HUES6 (cell line): ENCODE measurements at regions not wholly inside any gene's neighbourhood (a gene's known extent, or its start where the extent isn't known, plus 50 kb on each side); places are given as distances from the start of the nearest gene placed in this dataset.

ENCODE experiments used
- H3K27ac ChIP-seq: 2 replicates; pipeline ENCODE4 v1.7.0; 2013; ENCODE audit warnings: low read depth, mild to moderate bottlenecking, low read length, inconsistent platforms
- H3K27me3 ChIP-seq: 2 replicates; pipeline ENCODE4 v1.6.1; 2013; ENCODE audit warnings: low read length; ENCODE audit not compliant: control insufficient read depth, insufficient read depth
- H3K36me3 ChIP-seq: 2 replicates; pipeline ENCODE4 v1.6.1; 2013; ENCODE audit warnings: low read length; ENCODE audit not compliant: control insufficient read depth, insufficient read depth
- H3K4me1 ChIP-seq: 2 replicates; pipeline ENCODE4 v1.6.1; 2013; ENCODE audit warnings: low read length; ENCODE audit not compliant: control insufficient read depth, insufficient read depth
- H3K4me3 ChIP-seq: 2 replicates; pipeline ENCODE4 v1.5.1; 2013; ENCODE audit warnings: low read depth, low read length
- H3K9ac ChIP-seq: one replicate; pipeline ENCODE4 v1.6.1; 2013; ENCODE audit warnings: mild to moderate bottlenecking, low read length
- H3K9me3 ChIP-seq: 2 replicates; pipeline ENCODE4 v1.6.1; 2013; ENCODE audit warnings: low read depth, low read length; ENCODE audit not compliant: control insufficient read depth, insufficient read depth

DNA sequence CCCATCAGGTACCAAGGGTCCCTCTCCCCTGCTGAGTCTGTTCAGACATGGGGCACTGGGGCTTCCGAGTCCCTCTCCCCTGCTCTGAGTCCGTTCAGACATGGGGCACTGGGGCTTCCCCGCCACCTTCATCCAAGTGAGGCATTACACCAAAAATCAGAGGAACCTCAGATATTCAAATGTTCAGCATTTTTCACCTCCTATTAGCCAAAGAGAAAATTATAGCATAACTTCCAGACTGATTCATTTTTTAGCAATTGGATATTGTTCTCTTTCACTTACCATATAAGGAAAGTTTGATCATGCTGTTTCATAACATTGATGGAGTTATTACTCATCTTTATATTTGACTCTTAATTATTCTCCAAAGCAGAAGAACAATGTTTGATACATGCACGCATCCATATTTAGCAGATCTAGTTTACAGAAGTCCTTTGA, 213.9 kb downstream of the MTHFS start:
- Histone ChIP-seq H3K27ac (no peak overlapping the region), H3K9ac (no peak overlapping the region), H3K36me3 (no peaks in the 10 kb centered on the region), H3K9me3 (no peaks in the 10 kb centered on the region), H3K27me3 (no peaks in the 10 kb centered on the region), H3K4me3 (no peak overlapping the region), H3K4me1 (peaks cover 10% of the 10 kb centered on the region)

DNA sequence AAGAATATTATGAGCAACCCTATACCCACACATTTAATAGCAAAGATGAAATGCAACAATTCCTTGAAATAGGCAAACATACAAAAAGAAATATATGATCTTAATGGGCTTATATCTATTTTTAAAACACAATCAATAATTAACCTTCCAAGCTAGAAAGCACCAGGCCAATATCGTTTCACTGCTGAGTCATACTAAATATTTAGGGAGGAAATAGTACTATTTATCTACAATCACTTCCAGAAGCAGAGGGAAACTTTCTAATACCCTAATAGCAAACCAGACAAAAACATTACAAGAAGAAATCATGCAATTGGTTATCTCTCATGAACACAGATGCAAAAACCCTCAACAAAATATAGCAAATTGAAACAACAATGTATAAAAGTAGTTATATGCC, 207.8 kb downstream of the MTHFS start:
- H3K9ac ChIP-seq: no peak overlapping the region
- no peaks in the 10 kb centered on the region for H3K4me1 ChIP-seq
- H3K27me3 ChIP-seq: no peaks in the 10 kb centered on the region
- H3K4me3 ChIP-seq: no peak overlapping the region
- H3K27ac ChIP-seq: no peak overlapping the region
- H3K9me3 ChIP-seq: peaks cover 8% of the 10 kb centered on the region; the same call in 1 of the 2 replicates
- H3K36me3 ChIP-seq: no peaks in the 10 kb centered on the region

DNA sequence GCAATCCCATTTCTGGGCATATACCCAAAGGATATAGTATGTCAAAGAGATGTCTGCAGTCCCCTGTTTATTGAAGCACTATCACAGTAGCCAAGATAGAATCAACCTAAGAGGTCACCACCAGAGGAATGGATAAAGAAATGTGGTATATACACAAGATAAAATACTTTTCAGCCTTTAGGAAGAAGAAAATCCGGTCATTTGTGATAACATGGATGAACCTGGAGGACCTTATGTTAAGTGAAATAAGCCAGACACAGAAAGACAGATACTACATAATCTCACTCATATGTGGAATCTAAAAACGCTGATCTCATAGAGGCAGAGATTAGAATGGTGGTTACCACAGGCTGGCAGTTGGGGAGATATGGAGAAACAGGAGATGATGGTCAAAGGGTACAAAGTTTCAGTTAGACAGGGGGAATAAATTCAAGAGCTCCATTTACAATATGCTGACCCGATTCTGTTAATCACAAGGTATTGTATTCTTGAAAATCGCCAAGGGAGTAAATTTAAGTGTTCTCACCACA, 195.8 kb downstream of the MTHFS start:
- Histone ChIP-seq H3K9ac (no peak overlapping the region), H3K36me3 (no peaks in the 10 kb centered on the region), H3K27ac (no peak overlapping the region), H3K4me3 (no peak overlapping the region), H3K4me1 (no peaks in the 10 kb centered on the region), H3K27me3 (no peaks in the 10 kb centered on the region), H3K9me3 (no peaks in the 10 kb centered on the region)

DNA sequence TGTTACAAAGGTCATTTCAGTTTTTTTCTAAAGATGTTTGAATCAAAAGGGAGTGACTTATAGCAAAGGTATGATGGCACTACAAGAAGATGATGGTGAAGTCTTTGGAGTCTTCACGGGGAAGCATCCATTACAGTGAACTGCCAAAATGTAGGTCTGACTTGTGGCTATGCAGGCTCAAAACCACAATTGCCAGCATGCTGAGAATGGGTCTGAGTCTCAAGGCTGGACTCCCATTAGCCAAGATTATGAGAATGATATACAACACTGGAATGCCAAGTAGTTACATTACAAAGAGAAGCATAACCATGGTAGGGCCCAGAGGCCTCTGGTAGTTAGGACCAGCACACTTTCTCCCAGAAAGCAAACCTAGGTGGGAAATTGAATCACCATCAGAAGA, 194.2 kb downstream of the MTHFS start:
- Histone ChIP-seq H3K9me3 (no peaks in the 10 kb centered on the region), H3K9ac (no peak overlapping the region), H3K4me3 (no peak overlapping the region), H3K36me3 (no peaks in the 10 kb centered on the region), H3K27me3 (no peaks in the 10 kb centered on the region), H3K27ac (no peak overlapping the region), H3K4me1 (no peaks in the 10 kb centered on the region)

DNA sequence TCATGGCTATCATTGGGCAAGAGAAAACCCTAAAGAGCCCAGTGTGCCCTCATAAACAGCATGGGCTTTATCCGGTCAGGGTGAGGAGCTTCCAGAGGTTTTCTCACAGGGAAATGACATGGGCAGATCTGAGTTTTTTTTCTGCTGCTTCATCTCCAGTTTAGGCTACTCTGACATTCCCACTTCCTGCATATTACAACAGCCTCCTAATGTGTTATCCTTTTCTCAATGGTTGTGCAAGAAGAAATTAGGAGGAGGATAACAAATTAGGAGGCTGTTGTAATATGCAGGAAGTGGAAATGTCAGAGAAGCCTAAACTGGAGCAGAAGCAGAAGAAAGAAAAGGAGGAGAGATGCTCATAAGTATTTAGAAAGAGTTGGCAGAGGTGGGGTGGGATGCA, 175.6 kb downstream of the MTHFS start:
- Histone ChIP-seq H3K4me1 (no peaks in the 10 kb centered on the region), H3K27ac (no peak overlapping the region), H3K27me3 (no peaks in the 10 kb centered on the region), H3K9ac (no peak overlapping the region), H3K4me3 (no peak overlapping the region), H3K36me3 (no peaks in the 10 kb centered on the region), H3K9me3 (peaks cover 8% of the 10 kb centered on the region; the same call in 1 of the 2 replicates)

DNA sequence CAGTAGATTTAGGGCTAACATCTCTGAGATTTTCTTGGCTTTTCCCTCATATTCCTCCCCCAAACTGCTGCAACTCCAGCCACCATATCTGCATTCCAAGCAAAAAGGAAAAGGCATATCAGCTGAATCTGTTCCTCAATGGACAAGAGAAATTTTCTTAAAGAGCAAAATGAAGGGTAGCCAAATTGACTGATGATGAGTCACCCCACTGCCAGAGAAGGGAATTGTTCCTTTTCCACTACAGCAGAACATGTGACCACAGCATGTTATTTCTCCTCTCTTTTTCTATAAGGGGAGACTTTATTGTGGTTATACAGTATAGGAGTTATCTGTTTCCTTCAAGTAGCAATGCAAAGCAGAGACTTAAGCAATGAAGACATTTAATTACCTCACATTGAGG, 172.5 kb downstream of the MTHFS start:
- no peak overlapping the region for H3K27ac ChIP-seq
- H3K27me3 ChIP-seq: no peaks in the 10 kb centered on the region
- no peaks in the 10 kb centered on the region for H3K4me1 ChIP-seq
- H3K9ac ChIP-seq: no peak overlapping the region
- peaks cover 8% of the 10 kb centered on the region; the same call in 1 of the 2 replicates for H3K9me3 ChIP-seq
- H3K4me3 ChIP-seq: no peak overlapping the region
- no peaks in the 10 kb centered on the region for H3K36me3 ChIP-seq

DNA sequence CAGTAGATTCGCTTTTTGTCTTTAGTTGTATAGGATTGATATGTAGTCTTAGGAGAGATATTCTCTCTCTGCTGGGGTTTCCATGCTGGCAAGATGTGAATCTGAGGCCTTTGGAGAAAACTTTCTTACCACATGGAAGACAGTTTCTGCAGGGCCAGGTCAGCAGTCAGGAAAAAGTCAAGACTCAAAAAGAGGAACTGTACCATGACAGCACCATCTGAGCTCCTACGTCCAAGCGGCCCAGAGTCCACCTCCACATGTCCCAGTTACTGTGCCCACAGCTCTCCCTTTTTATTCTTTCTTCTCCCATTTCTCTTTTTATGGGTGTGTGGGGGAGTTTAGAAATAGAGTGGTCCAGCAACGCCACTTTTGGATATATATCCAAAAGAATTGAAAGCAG, 172.0 kb downstream of the MTHFS start:
- no peak overlapping the region for H3K27ac ChIP-seq

DNA sequence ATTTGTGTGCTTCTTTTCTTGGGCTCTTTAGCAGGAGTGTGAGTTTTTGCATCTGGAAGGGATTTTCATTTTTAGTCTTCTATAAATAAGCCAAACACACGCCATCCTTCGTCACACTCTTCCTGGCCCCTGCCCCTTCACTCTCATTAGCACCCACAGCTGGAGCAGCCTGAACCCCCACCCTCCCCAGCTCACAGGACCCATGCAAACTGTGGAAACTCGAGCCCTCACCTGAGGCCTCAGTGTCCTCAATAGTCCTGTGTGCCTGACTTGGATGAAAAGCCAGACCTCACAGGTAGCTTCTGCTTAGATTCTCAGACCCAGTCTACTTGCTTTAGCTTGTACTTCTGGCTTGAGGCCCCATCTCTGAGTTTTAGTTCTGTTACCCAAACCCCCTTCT, 167.9 kb downstream of the MTHFS start:
- Histone ChIP-seq H3K9me3 (no peaks in the 10 kb centered on the region), H3K9ac (no peak overlapping the region), H3K36me3 (no peaks in the 10 kb centered on the region), H3K4me1 (no peaks in the 10 kb centered on the region), H3K4me3 (no peak overlapping the region), H3K27ac (no peak overlapping the region), H3K27me3 (no peaks in the 10 kb centered on the region)

More for the DNA sequence above, 172.0 kb downstream of the MTHFS start:
- no peak overlapping the region for H3K4me3 ChIP-seq
- H3K4me1 ChIP-seq: no peaks in the 10 kb centered on the region
- H3K9me3 ChIP-seq: peaks cover 8% of the 10 kb centered on the region; the same call in 1 of the 2 replicates
- H3K9ac ChIP-seq: no peak overlapping the region
- H3K27me3 ChIP-seq: no peaks in the 10 kb centered on the region
- no peaks in the 10 kb centered on the region for H3K36me3 ChIP-seq

DNA sequence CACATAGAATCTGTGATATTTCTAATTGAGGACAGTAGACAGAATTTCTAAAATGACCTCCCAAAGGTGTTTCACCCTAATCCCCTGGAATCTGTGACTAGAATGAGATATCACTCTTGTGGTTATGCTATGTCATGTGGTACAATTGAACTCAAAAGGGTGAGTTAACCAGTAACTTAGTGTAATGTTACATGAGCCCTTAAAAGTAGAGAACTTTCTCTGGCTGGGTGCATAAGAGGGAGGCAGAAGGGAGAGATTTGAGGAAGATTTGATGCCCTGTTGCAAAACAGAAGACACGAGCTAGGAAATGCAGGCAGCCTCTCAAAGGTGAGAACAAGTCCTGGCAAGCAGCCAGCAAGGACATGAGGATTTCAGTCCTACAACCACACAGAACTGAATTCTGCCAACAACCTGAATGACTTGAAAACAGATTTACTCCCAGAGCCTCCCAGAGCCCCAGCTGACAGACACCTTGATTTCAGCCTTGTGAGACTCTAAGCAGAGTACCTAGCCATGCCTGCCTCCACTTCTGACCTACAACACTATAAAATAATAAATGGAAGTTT, 160.3 kb downstream of the MTHFS start:
- Histone ChIP-seq H3K4me1 (no peaks in the 10 kb centered on the region), H3K9ac (no peak overlapping the region), H3K27ac (no peak overlapping the region), H3K36me3 (no peaks in the 10 kb centered on the region), H3K27me3 (no peaks in the 10 kb centered on the region), H3K9me3 (peaks cover 4% of the 10 kb centered on the region; the same call in 1 of the 2 replicates), H3K4me3 (no peak overlapping the region)

DNA sequence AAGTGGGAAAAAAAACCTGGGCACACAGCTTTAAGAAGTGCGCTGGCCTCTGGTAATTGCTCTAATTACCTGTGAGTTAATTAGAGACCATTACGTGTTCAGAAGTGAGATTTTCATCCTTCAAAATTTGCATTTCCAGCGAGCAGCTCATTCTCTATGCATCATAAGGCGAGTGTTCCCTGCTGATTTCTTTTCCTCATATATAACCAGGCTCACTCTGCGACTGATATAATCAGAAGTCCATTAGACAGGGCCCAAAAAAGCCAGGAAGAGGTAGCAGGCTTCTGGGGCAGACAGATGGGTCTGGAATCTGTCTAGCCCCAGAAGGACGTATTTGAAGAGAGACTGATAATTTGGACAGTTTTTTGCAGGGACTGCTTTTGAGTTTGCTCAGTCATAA, 158.7 kb downstream of the MTHFS start:
- H3K27me3 ChIP-seq: no peaks in the 10 kb centered on the region
- H3K4me3 ChIP-seq: no peak overlapping the region
- no peak overlapping the region for H3K9ac ChIP-seq
- H3K27ac ChIP-seq: no peak overlapping the region
- peaks cover 4% of the 10 kb centered on the region; the same call in 1 of the 2 replicates for H3K9me3 ChIP-seq
- no peaks in the 10 kb centered on the region for H3K4me1 ChIP-seq
- H3K36me3 ChIP-seq: no peaks in the 10 kb centered on the region

DNA sequence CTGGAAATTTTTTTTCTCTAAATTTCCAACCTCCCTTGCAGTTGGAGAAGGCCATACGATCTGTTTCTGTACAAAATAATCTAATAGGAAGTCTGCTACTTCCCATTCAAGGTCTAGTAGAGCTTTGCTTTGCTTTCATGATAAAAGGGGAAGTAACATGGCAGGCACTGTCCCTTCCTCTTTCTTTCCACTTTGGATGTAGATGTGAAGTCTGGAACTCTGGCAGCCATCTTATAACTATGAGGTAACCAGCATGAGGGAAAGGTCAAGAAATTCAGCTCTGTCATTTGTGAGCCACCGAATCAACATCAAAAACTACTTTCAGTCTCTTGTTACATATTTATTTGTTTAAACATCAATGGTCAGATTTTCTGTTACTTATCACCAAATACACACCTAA, 156.3 kb downstream of the MTHFS start:
- Histone ChIP-seq H3K27me3 (no peaks in the 10 kb centered on the region), H3K27ac (no peak overlapping the region), H3K9ac (no peak overlapping the region), H3K36me3 (no peaks in the 10 kb centered on the region), H3K4me3 (no peak overlapping the region), H3K9me3 (peaks cover 4% of the 10 kb centered on the region; the same call in 1 of the 2 replicates), H3K4me1 (no peaks in the 10 kb centered on the region)
